Mesenchymal stem cell (in vitro differentiated cells and primary cell): ENCODE measurements at regions not wholly inside any gene's neighbourhood (a gene's known extent, or its start where the extent isn't known, plus 50 kb on each side); places are given as distances from the start of the nearest gene placed in this dataset.

ENCODE experiments used
- DNase-seq: peaks from one replicate; pipeline ENCODE4 v3.0.0-alpha.2; 2013
- H2AFZ ChIP-seq: one replicate; pipeline ENCODE4 v1.6.1; 2013; ENCODE audit warnings: low read depth, mild to moderate bottlenecking, control low read depth, inconsistent platforms, low read length, moderate library complexity
- H2AK5ac ChIP-seq: 2 replicates; pipeline ENCODE4 v1.6.1; 2013; ENCODE audit warnings: low read length, moderate library complexity, mild to moderate bottlenecking, inconsistent platforms; ENCODE audit not compliant: severe bottlenecking
- H2BK120ac ChIP-seq: one replicate; pipeline ENCODE4 v1.6.1; 2013; ENCODE audit warnings: low read depth, mild to moderate bottlenecking, inconsistent platforms, low read length, moderate library complexity
- H2BK12ac ChIP-seq, 2 experiments: one replicate each; pipeline ENCODE4 v1.6.1; 2013; ENCODE audit warnings: inconsistent platforms in 2 of 2, low read length in 2 of 2, mild to moderate bottlenecking in 2 of 2, moderate library complexity in 2 of 2, control low read depth in 1 of 2
- H2BK15ac ChIP-seq: one replicate; pipeline ENCODE4 v1.6.1; 2013; ENCODE audit warnings: mild to moderate bottlenecking, low read depth, inconsistent platforms; ENCODE audit not compliant: poor library complexity, severe bottlenecking
- H2BK5ac ChIP-seq: 2 replicates; pipeline ENCODE4 v1.6.1; 2013; ENCODE audit warnings: low read depth, mild to moderate bottlenecking, low read length, control low read depth, inconsistent platforms; ENCODE audit not compliant: poor library complexity, severe bottlenecking
- H3K14ac ChIP-seq, 2 experiments: one replicate each; pipeline ENCODE4 v1.6.1; 2013; ENCODE audit warnings: inconsistent platforms in 2 of 2, low read length in 2 of 2, control low read depth in 1 of 2, mild to moderate bottlenecking in 1 of 2, moderate library complexity in 1 of 2
- H3K18ac ChIP-seq, 2 experiments: one replicate each; pipeline ENCODE4 v1.6.1; 2013; ENCODE audit warnings: inconsistent platforms in 2 of 2, low read length in 2 of 2, control low read depth in 1 of 2, low read depth in 1 of 2, mild to moderate bottlenecking in 1 of 2
- H3K23ac ChIP-seq, 2 experiments: one replicate each; pipeline ENCODE4 v1.6.1; 2013; ENCODE audit warnings: inconsistent platforms in 2 of 2, low read length in 2 of 2, mild to moderate bottlenecking in 2 of 2, moderate library complexity in 2 of 2, control low read depth in 1 of 2
- H3K27ac ChIP-seq: 2 replicates; pipeline ENCODE4 v1.5.1; 2013; ENCODE audit warnings: mild to moderate bottlenecking, moderate library complexity, low read length, control low read depth, inconsistent platforms; ENCODE audit not compliant: poor library complexity, severe bottlenecking
- H3K27me3 ChIP-seq, 2 experiments: 2 replicates each; pipeline versions ENCODE4 v1.6.1 to v1.7.0; 2013; ENCODE audit warnings: low read length in 2 of 2, mild to moderate bottlenecking in 2 of 2, moderate library complexity in 2 of 2, control low read depth in 1 of 2, inconsistent platforms in 1 of 2; ENCODE audit not compliant: control insufficient read depth in 1 of 2, insufficient read depth in 1 of 2
- H3K36me3 ChIP-seq, 2 experiments: 2 replicates each; pipeline versions ENCODE4 v1.6.1 to v1.7.0; 2013; ENCODE audit warnings: low read length in 2 of 2, control low read depth in 1 of 2, inconsistent platforms in 1 of 2, low read depth in 1 of 2, mild to moderate bottlenecking in 1 of 2; ENCODE audit not compliant: insufficient read depth in 2 of 2, control insufficient read depth in 1 of 2
- H3K4ac ChIP-seq, 2 experiments: one replicate each; pipeline ENCODE4 v1.6.1; 2013; ENCODE audit warnings: inconsistent platforms in 2 of 2, low read length in 2 of 2, mild to moderate bottlenecking in 2 of 2, moderate library complexity in 2 of 2, control low read depth in 1 of 2, low read depth in 1 of 2
- H3K4me1 ChIP-seq: 2 replicates; pipeline ENCODE4 v1.6.1; 2013; ENCODE audit warnings: low read depth, low read length, control low read depth; ENCODE audit not compliant: control insufficient read depth, insufficient read depth
- H3K4me2 ChIP-seq: 2 replicates; pipeline ENCODE4 v1.6.1; 2013; ENCODE audit warnings: low read length, mild to moderate bottlenecking, inconsistent platforms; ENCODE audit not compliant: poor library complexity, severe bottlenecking
- H3K4me3 ChIP-seq, 2 experiments: 2 replicates each; pipeline versions ENCODE4 v1.5.1 to v1.7.0; 2013; ENCODE audit warnings: low read length in 2 of 2, mild to moderate bottlenecking in 2 of 2, control low read depth in 1 of 2, low read depth in 1 of 2; ENCODE audit not compliant: insufficient read depth in 1 of 2
- H3K79me1 ChIP-seq: replicated peaks from 2 replicates; pipeline ENCODE4 v1.6.1; 2013; ENCODE audit warnings: mild to moderate bottlenecking, control low read depth, low read length, inconsistent platforms; ENCODE audit not compliant: poor library complexity, severe bottlenecking
- H3K9ac ChIP-seq: 2 replicates; pipeline ENCODE4 v1.7.0; 2013; ENCODE audit warnings: mild to moderate bottlenecking, low read length, moderate library complexity
- H3K9me3 ChIP-seq: 2 replicates; pipeline ENCODE4 v1.7.0; 2013; ENCODE audit warnings: mild to moderate bottlenecking, low read length; ENCODE audit not compliant: control insufficient read depth
- H4K8ac ChIP-seq: one replicate; pipeline ENCODE4 v1.6.1; 2013; ENCODE audit warnings: inconsistent platforms, mild to moderate bottlenecking, low read length, moderate library complexity
- H4K91ac ChIP-seq: one replicate; pipeline ENCODE4 v1.6.1; 2013; ENCODE audit warnings: mild to moderate bottlenecking, low read length, inconsistent platforms
- WGBS: methylation state at CpG from one replicate; pipeline ENCODE4 v1.1.7; 2013; ENCODE audit warnings: mixed read lengths; 5-methylcytosine and 5-hydroxymethylcytosine counted together

GRCh38 chr3:59418836-59419235 lies 369.0 kb upstream of the CFAP20DC start:
- 75% methylated on average over 2 of the region's 4 CpGs for WGBS
- Histone ChIP-seq H3K4ac (no peak overlapping the region), H2BK5ac (no peak overlapping the region), H4K8ac (no peak overlapping the region), H2AK5ac (no peak overlapping the region), H3K79me1 (no peaks in the 10 kb centered on the region), H2BK120ac (no peak overlapping the region), H2AFZ (no peak overlapping the region), H3K36me3 (no peaks in the 10 kb centered on the region), H3K4me1 (no peaks in the 10 kb centered on the region), H4K91ac (no peak overlapping the region), H3K4me3 (no peak overlapping the region), H3K9me3 (no peaks in the 10 kb centered on the region), H2BK15ac (no peak overlapping the region), H3K9ac (no peak overlapping the region), H3K14ac (no peak overlapping the region), H3K23ac (no peak overlapping the region), H3K18ac (no peak overlapping the region), H3K27me3 (peaks cover 0 to 42% of the 10 kb centered on the region in 2 experiments), H2BK12ac (no peak overlapping the region), H3K27ac (no peak overlapping the region), H3K4me2 (no peak overlapping the region)
- no peak for DNase-seq

GRCh38 chr3:59412516-59412915 lies 362.7 kb upstream of the CFAP20DC start:
- Histone ChIP-seq H3K4ac (no peak overlapping the region), H2BK12ac (peak overlapping the region in 1 of 2 experiments; percentile 57), H2AK5ac (no peak overlapping the region), H3K36me3 (no peaks in the 10 kb centered on the region), H2BK120ac (no peak overlapping the region), H4K91ac (no peak overlapping the region), H3K27me3 (peaks cover 0 to 16% of the 10 kb centered on the region in 2 experiments), H3K9me3 (no peaks in the 10 kb centered on the region), H2BK5ac (no peak overlapping the region), H3K4me2 (no peak overlapping the region), H3K27ac (no peak overlapping the region), H3K23ac (no peak overlapping the region), H3K9ac (no peak overlapping the region), H3K4me3 (no peak overlapping the region), H2BK15ac (no peak overlapping the region), H3K4me1 (peaks cover 6% of the 10 kb centered on the region), H3K79me1 (no peaks in the 10 kb centered on the region), H4K8ac (no peak overlapping the region), H3K14ac (no peak overlapping the region), H3K18ac (no peak overlapping the region), H2AFZ (no peak overlapping the region)
- 52% methylated on average over 4 of the region's 5 CpGs for WGBS
- DNase-seq, result peak; percentile 61

- Histone ChIP-seq H3K9ac (no peak overlapping the region), H3K14ac (no peak overlapping the region), H2BK12ac (no peak overlapping the region), H2AFZ (no peak overlapping the region), H3K79me1 (no peaks in the 10 kb centered on the region), H3K4ac (no peak overlapping the region), H3K18ac (no peak overlapping the region), H3K27me3 (peaks cover 0 to 19% of the 10 kb centered on the region in 2 experiments), H2BK5ac (no peak overlapping the region), H3K4me1 (peaks cover 6% of the 10 kb centered on the region), H2BK120ac (no peak overlapping the region), H3K9me3 (no peaks in the 10 kb centered on the region), H2AK5ac (no peak overlapping the region), H3K4me3 (no peak overlapping the region), H3K36me3 (no peaks in the 10 kb centered on the region), H2BK15ac (no peak overlapping the region), H4K91ac (no peak overlapping the region), H4K8ac (no peak overlapping the region), H3K4me2 (no peak overlapping the region), H3K27ac (no peak overlapping the region), H3K23ac (no peak overlapping the region)
- DNase-seq, result peak; percentile 35
- 60% methylated on average over 1 of the region's 1 CpG for WGBS
Measured at GRCh38 chr3:59411694-59412093, 361.9 kb upstream of the CFAP20DC start.

GRCh38 chr3:59411186-59411585 lies 361.4 kb upstream of the CFAP20DC start:
- 100% methylated on average over 1 of the region's 2 CpGs for WGBS
- H2BK120ac ChIP-seq, result no peak overlapping the region

More at GRCh38 chr3:59411186-59411585, 361.4 kb upstream of the CFAP20DC start:
- H2BK12ac ChIP-seq, result peak overlapping the region in 1 of 2 experiments; percentile 43
- H2BK15ac ChIP-seq, result no peak overlapping the region
- H3K4me2 ChIP-seq, result no peak overlapping the region
- H2AK5ac ChIP-seq, result peak overlapping the region; percentile 26
- H3K79me1 ChIP-seq, result no peaks in the 10 kb centered on the region
- peak overlapping the region in 1 of 2 experiments; percentile 26 for H3K4ac ChIP-seq
- H3K4me3 ChIP-seq, result no peak overlapping the region
- no peak overlapping the region for H2BK5ac ChIP-seq
- H3K9me3 ChIP-seq, result no peaks in the 10 kb centered on the region
- peaks cover 0 to 23% of the 10 kb centered on the region in 2 experiments for H3K27me3 ChIP-seq
- peaks cover 6% of the 10 kb centered on the region for H3K4me1 ChIP-seq
- no peak overlapping the region for H3K23ac ChIP-seq
- no peak overlapping the region for H3K14ac ChIP-seq
- H4K91ac ChIP-seq, result no peak overlapping the region
- H4K8ac ChIP-seq, result no peak overlapping the region
- H3K36me3 ChIP-seq, result no peaks in the 10 kb centered on the region
- no peak overlapping the region for H3K27ac ChIP-seq
- no peak overlapping the region for H2AFZ ChIP-seq
- H3K18ac ChIP-seq, result no peak overlapping the region
- DNase-seq, result no peak
- no peak overlapping the region for H3K9ac ChIP-seq
